NCI-H187 (cell line): ENCODE measurements at regions not wholly inside any gene's neighbourhood (a gene's known extent, or its start where the extent isn't known, plus 50 kb on each side); places are given as distances from the start of the nearest gene placed in this dataset.

Experiments used
- DNase-seq, 2 experiments: peaks; one replicate each; lab custom pipeline; 2025; lab: John Stamatoyannopoulos, UW

- no peak for DNase-seq
Observed at GRCh38 chr14:105844047-105844630, 317.8 kb downstream of the TMEM121 start.

GRCh38 chr14:105844810-105845724 is 318.7 kb downstream of the TMEM121 start:
- no peak for DNase-seq

- DNase-seq, result no peak
Observed at GRCh38 chr14:105845725-105846309, 319.4 kb downstream of the TMEM121 start.

- DNase-seq, result no peak
Observed at GRCh38 chr14:105846312-105846711, 319.9 kb downstream of the TMEM121 start.

- DNase-seq, result no peak
Observed at GRCh38 chr14:105847400-105847799, 321.0 kb downstream of the TMEM121 start.

GRCh38 chr14:105848570-105848969 is 322.2 kb downstream of the TMEM121 start:
- no peak for DNase-seq

- no peak for DNase-seq
Observed at GRCh38 chr14:105849933-105850626, 323.7 kb downstream of the TMEM121 start.

- no peak for DNase-seq
Observed at GRCh38 chr14:105850853-105851581, 324.6 kb downstream of the TMEM121 start.

GRCh38 chr14:105851716-105852377 is 325.5 kb downstream of the TMEM121 start:
- no peak for DNase-seq

GRCh38 chr14:105852378-105853088 is 326.1 kb downstream of the TMEM121 start:
- no peak for DNase-seq

- no peak for DNase-seq
Observed at GRCh38 chr14:105853089-105853906, 326.9 kb downstream of the TMEM121 start.

GRCh38 chr14:105853907-105854599 is 327.7 kb downstream of the TMEM121 start:
- no peak for DNase-seq

- no peak for DNase-seq
Observed at GRCh38 chr14:105854600-105855245, 328.3 kb downstream of the TMEM121 start.

- no peak for DNase-seq
Observed at GRCh38 chr14:105855246-105855892, 329.0 kb downstream of the TMEM121 start.

- no peak for DNase-seq
Observed at GRCh38 chr14:105855893-105856675, 329.7 kb downstream of the TMEM121 start.

GRCh38 chr14:105856676-105857219 is 330.4 kb downstream of the TMEM121 start:
- no peak for DNase-seq
